ENCODE measurements at regions not wholly inside any gene's neighbourhood (a gene's known extent, or its start where the extent isn't known, plus 50 kb on each side); places are given as distances from the start of the nearest gene placed in this dataset.

DNA sequence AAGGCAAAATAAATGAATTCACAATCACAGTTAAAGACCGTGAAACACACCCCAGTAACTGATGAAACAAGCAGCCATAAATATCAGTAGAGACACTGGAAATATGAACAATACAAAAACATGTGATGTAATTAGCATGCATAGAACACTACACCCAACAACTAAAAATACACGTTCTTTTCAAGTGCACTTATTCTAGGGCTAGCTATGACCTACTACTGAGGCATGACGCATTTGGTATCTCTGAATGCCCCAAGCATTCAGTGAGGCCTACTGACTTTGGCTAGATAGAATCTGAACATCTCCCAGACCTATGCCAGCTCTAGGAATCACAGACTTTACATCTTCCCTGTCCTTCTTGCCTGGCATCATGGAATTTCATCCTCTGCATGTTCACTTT, 450.0 kb upstream of the ID2 start:
- no peaks in the 10 kb centered on the region for H3K36me3 ChIP-seq
- TF ChIP-seq, protein P1, sequence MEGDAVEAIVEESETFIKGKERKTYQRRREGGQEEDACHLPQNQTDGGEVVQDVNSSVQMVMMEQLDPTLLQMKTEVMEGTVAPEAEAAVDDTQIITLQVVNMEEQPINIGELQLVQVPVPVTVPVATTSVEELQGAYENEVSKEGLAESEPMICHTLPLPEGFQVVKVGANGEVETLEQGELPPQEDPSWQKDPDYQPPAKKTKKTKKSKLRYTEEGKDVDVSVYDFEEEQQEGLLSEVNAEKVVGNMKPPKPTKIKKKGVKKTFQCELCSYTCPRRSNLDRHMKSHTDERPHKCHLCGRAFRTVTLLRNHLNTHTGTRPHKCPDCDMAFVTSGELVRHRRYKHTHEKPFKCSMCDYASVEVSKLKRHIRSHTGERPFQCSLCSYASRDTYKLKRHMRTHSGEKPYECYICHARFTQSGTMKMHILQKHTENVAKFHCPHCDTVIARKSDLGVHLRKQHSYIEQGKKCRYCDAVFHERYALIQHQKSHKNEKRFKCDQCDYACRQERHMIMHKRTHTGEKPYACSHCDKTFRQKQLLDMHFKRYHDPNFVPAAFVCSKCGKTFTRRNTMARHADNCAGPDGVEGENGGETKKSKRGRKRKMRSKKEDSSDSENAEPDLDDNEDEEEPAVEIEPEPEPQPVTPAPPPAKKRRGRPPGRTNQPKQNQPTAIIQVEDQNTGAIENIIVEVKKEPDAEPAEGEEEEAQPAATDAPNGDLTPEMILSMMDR (IDR thresholded peaks at IDR 0.05): no peak
- peaks cover 5 to 13% of the 10 kb centered on the region in 2 donors for H3K4me1 ChIP-seq (ENCODE audit: control insufficient read depth in 1 of 2, low read depth in 2 of 2)
- no peaks in the 10 kb centered on the region for H3K9me3 ChIP-seq
- no peak for DNase-seq (ENCODE audit: low spot score)
- no peaks in the 10 kb centered on the region for H3K27me3 ChIP-seq (replicated peaks; ENCODE audit: insufficient read depth)
- H3K4me3 ChIP-seq: no peak overlapping the region
- no peak for ATAC-seq (ENCODE audit: insufficient number of reproducible peaks, low FRiP score, low read depth)
- no peak overlapping the region for H3K27ac ChIP-seq

DNA sequence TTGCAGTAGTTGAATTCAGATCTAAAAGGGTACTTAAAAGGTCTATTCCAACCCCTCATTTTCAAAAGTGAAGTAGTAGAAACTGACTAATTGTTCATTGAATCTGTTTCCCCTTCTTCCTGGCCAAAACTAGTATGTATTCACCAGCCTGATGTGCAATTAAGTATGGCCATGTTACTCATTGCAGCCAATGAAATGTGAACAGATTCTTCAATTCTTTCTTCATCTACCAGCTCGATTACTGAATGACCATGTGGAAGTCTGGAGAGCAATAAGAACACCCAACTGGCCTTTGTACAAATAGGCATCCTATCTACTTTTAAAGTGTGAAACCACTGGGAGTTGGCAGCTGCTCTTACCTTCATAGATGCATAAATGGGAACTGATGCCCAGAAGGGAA, 449.0 kb upstream of the ID2 start:
- no peak for ATAC-seq (ENCODE audit: insufficient number of reproducible peaks, low FRiP score, low read depth)
- Histone ChIP-seq H3K27me3 (replicated peaks; ENCODE audit: insufficient read depth) (no peaks in the 10 kb centered on the region), H3K4me1 (ENCODE audit: control insufficient read depth in 1 of 2, low read depth in 2 of 2) (peaks cover 5 to 16% of the 10 kb centered on the region in 2 donors), H3K36me3 (no peaks in the 10 kb centered on the region), H3K27ac (no peak overlapping the region), H3K9me3 (no peaks in the 10 kb centered on the region), H3K4me3 (no peak overlapping the region)
- no peak for DNase-seq (ENCODE audit: low spot score)
- TF ChIP-seq, protein P1 (IDR thresholded peaks at IDR 0.05): no peak

DNA sequence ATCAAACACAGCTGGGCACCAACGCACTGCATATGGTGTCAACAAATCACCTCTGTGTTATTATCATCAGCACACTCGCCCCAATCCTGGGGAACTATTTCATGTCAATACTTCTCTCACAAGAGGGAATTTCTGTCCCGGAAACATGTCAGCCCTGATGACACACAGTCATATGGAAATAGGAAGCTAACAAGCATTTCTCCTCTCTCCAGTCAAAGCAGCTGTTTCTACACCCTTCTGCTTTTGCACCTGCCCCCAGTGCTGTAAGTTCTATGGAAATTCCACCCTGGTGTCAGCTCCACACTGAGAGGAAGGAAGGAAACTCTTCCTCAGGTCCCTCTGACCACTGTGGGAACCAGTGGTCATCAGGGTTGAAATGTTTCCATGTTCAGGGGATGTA, 447.6 kb upstream of the ID2 start:
- Histone ChIP-seq H3K27me3 (replicated peaks; ENCODE audit: insufficient read depth) (no peaks in the 10 kb centered on the region), H3K4me3 (no peak overlapping the region), H3K27ac (no peak overlapping the region), H3K4me1 (ENCODE audit: control insufficient read depth in 1 of 2, low read depth in 2 of 2) (peaks cover 13 to 24% of the 10 kb centered on the region in 2 donors), H3K36me3 (no peaks in the 10 kb centered on the region), H3K9me3 (no peaks in the 10 kb centered on the region)
- DNase-seq (ENCODE audit: low spot score) (no peak), ATAC-seq (ENCODE audit: insufficient number of reproducible peaks, low FRiP score, low read depth) (no peak)
- TF ChIP-seq, protein P1 (IDR thresholded peaks at IDR 0.05): no peak

DNA sequence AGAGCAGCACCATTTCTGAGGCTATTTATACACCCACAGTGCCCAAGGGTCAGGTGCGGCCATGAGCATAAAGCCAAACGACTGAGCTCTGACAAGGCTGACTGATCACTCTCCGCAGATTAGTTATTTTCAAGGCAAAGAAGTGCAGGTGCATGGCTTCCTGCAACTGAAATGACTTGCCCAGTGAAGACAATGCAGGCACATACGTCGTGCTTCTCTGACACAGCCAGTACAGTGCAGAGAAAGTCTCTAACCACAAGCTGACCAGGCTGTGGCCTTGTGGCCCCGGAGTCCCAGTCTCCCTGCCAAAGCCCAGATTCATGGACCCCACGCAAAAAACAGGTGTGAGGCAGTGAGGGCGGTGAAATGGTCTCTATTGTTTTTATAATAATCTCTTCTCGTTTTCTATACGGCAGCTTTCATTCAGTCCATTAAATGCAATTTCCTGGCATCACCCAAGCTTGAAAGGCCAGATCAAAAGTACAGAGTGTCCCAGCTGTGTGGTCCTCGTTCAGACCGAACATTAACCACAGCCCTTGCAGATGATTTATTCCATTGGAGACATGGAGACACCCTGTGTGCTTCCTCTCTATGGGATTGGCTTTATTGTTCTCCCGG, 447.0 kb upstream of the ID2 start:
- Histone ChIP-seq H3K4me3 (no peak overlapping the region), H3K27me3 (replicated peaks; ENCODE audit: insufficient read depth) (no peaks in the 10 kb centered on the region), H3K36me3 (no peaks in the 10 kb centered on the region), H3K9me3 (no peaks in the 10 kb centered on the region), H3K4me1 (ENCODE audit: control insufficient read depth in 1 of 2, low read depth in 2 of 2) (peaks cover 11 to 19% of the 10 kb centered on the region in 2 donors), H3K27ac (no peak overlapping the region)
- ATAC-seq (ENCODE audit: insufficient number of reproducible peaks, low FRiP score, low read depth): no peak
- no peak for DNase-seq (ENCODE audit: low spot score)
- TF ChIP-seq, protein P1 (IDR thresholded peaks at IDR 0.05): no peak

DNA sequence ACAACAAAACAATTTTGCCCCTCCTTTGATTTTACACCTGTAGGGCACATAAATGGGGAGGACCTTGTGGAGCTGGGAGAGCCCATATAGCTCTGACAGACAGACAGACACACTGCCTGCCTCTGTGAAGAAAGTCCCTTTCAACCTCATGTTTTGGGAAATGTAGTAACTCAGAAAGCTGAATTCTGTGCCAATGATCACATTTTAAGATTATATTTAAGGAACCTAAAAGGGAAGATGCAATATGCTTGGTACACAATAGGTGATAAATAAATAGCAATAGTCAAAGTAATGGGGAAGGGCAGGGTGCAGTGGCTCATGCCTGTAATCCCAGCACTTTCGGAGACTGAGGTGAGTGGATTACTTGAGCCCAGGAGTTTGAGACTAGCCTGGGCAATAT, 446.4 kb upstream of the ID2 start:
- Histone ChIP-seq H3K27ac (no peak overlapping the region), H3K36me3 (no peaks in the 10 kb centered on the region), H3K9me3 (no peaks in the 10 kb centered on the region), H3K4me1 (ENCODE audit: control insufficient read depth in 1 of 2, low read depth in 2 of 2) (peaks cover 9 to 16% of the 10 kb centered on the region in 2 donors), H3K27me3 (replicated peaks; ENCODE audit: insufficient read depth) (no peaks in the 10 kb centered on the region), H3K4me3 (no peak overlapping the region)
- TF ChIP-seq, protein P1 (IDR thresholded peaks at IDR 0.05): no peak
- ATAC-seq (ENCODE audit: insufficient number of reproducible peaks, low FRiP score, low read depth): no peak
- DNase-seq (ENCODE audit: low spot score): no peak

All from thoracic aorta (tissue), 2 donors.